Hematopoietic multipotent progenitor cell treated with erythropoietin and hydrocortisone succinate and interleukin-3 and kit ligand, for 6 days (in vitro differentiated cells): ENCODE measurements at regions not wholly inside any gene's neighbourhood (a gene's known extent, or its start where the extent isn't known, plus 50 kb on each side); places are given as distances from the start of the nearest gene placed in this dataset.
"Not testable (repeated sequence)": the region's sequence is repeated elsewhere in the genome, so short reads cannot be mapped to it uniquely, and the experiment has no call there.

Experiments
- DNase-seq: peaks from one replicate; pipeline ENCODE4 v3.0.0-alpha.2; 2015

GRCh38 chr2:103169861-103170260 lies 408.0 kb downstream of the TMEM182 start:
- no peak for DNase-seq

DNA sequence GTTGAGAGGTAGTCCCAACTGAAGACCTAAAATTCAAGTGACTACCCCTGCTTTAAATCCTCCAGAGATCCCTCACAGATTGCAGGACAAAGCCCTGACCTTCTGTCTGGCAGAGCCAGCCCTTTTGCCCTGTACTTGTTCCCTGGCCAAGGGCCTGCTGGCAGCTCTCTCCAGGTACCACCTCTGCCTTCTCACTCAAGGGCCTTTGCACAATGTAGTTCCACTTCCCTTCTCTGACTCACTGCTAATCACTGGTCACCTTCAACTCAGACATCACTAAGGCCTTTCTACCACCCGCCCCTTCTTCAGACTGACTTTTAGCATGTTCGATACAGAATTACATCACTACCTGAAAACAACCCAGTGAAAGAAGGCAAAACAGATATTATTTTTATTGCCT lies 411.0 kb downstream of the TMEM182 start:
- DNase-seq, result no peak

DNA sequence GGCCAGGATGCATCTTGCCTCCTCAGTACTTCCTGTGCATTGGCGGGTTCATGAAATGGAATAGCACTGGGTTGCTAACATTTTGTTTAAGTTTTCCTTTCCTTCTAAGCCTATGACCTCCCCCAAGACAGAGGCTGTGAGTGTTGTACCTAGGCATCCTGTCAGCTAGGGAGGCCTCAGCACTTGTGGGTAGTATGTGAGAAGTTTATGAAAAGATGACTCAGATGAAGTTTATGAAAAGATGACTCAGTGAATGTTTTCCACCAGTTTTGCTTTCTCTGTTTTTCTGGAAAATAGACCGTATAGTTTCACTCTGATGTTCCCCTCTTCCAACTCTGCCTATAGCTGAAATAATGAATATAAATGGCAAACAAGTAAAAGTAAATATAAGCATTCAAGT lies 412.9 kb downstream of the TMEM182 start:
- no peak for DNase-seq

- DNase-seq, result no peak
Measured at GRCh38 chr2:103176294-103176915, 414.6 kb downstream of the TMEM182 start.

- DNase-seq, result no peak
Measured at GRCh38 chr2:103179798-103180197, 418.0 kb downstream of the TMEM182 start.

- DNase-seq, result no peak
Measured at GRCh38 chr2:103183061-103183460, 421.2 kb downstream of the TMEM182 start.

DNA sequence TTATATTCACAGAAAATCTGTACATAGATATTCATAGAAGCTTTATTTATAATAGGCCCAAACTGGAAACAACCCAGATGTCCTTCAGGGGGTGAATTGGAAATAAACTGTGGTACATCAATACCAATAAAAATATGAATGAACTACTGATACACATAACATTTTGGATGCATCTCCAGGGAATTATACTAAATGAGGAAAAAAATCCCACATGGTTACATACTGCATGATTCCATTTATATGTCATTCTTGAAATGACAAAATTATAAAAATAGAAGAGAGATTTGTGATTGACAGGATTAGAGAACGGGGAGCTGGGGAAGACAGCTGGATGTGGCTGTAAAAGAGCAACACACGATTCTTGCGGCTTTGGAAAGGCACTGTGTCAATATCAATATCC lies 435.0 kb downstream of the TMEM182 start:
- no peak for DNase-seq

DNA sequence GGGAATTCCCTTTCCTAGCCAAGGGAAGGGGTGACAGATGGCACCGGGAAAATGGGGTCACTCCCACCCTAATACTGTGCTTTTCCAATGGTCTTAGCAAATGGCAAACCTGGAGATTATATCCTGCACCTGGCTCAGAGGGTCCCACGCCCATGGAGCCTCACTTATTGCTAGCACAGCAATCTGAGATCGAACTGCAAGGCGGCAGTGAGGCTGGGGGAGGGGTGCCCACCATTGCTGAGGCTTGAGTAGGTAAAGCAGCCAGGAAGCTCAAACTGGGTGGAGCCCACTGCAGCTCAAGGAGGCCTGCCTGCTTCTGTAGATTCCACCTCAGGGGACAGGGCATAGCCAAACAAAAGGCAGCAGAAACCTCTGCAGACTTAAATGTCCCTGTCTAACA lies 438.9 kb downstream of the TMEM182 start:
- not testable (repeated sequence) for DNase-seq

GRCh38 chr2:103208916-103209315 lies 447.1 kb downstream of the TMEM182 start:
- no peak for DNase-seq

DNA sequence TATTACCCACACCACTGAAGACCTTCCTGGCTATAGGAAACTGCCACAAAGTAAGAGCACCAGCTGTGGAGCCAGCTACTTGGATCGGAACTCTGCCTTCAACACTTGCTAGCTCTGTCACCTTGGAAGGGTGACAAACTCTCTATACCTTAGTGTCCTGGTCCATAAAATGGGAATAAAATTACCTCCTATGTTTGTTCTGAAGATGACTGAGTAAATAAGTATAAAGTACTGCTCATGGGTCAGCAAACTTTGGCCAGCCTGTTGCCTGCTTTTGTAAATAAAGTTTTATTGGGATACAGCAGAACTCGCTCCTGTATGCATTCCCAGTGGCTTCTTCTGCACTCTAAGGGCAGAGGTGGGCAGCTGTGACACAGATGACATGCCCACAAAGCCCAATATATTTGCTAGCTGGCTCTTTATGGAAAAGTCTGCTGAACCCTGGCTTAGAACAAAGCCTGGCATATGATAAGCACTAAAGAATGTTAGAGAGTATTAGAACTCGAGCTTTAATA lies 451.3 kb downstream of the TMEM182 start:
- DNase-seq, result no peak

DNA sequence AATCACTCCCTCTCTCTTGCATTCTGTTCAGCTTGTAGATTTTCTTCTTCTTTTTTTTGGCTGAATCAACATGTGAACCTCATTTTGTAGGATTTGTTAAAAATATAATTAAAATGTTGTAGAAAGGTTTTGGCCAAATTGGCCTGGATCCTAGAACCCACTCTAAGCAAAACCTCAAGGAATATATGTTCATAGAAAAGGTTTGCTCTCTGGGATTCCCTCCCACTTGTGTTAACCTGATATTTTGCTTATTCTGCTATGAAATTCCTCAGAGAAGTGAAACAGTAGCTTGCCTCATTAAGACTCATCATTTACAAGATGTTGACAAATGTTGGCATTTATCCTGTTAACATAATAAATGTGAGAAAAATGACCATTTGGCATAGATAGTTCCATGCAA lies 456.7 kb downstream of the TMEM182 start:
- DNase-seq, result no peak

- no peak for DNase-seq
Measured at GRCh38 chr2:103219398-103219797, 457.6 kb downstream of the TMEM182 start.

GRCh38 chr2:103222969-103223368 lies 461.1 kb downstream of the TMEM182 start:
- no peak for DNase-seq

- DNase-seq, result no peak
Measured at GRCh38 chr2:103230796-103231195, 469.0 kb downstream of the TMEM182 start.

GRCh38 chr2:103232865-103233264 lies 471.0 kb downstream of the TMEM182 start:
- no peak for DNase-seq

- DNase-seq, result no peak
Measured at GRCh38 chr2:103233691-103234090, 471.9 kb downstream of the TMEM182 start.

DNA sequence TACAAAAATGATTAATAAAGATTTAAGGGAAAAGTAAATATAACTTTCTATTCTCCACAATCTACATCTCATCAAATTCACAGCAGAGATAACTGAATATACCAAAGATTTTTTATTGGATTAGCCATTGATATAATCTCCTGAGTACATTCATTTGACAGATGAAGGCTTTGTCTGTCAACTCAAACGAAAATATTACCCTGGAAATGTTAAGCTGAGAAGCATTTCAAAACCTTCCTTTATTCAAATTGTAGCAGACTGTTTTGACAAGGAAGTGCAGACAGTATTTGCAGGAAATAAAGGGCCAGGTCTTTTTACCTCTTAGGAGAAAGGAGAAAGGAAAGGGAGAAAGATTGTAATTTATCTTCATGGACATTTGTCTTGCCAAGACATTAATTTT lies 473.5 kb downstream of the TMEM182 start:
- DNase-seq, result no peak

GRCh38 chr2:103249462-103249861 lies 487.6 kb downstream of the TMEM182 start:
- no peak for DNase-seq

DNA sequence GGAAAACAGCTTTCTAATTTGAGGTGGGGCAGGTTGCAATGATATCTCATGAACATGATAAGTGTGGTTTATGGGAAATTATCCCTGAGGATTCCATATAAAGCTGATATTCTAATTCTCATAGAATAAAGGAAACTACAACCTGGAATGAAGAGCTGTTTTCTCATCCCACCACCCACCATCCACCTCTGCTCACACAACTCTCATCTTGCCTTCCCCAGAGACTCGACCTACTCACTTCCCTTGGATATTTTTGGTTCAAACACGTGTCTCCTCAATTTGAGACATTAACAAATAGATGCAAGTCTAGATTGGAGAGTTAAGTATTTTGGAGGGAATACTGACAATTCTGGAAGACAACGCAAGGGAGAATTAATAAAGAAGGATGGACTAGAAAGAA lies 490.9 kb downstream of the TMEM182 start:
- no peak for DNase-seq

DNA sequence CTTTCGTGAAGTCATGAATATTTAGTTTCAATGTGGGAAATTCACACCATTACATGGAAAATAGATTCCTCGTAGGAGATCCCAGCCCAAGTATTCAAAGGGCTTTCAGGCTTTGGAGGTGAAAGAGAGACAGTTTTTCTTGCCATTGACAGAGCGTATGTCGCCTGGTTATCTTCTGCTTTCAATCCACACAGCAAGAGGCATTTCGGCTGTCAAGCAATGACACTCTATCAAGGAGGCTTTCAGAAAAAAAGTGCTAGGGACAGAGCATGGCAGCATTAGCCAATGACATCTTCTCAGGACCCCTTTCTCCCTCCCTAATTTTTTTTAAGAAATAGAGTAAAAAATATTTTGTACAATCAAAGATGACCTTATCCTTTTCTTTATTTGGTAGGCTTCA lies 492.8 kb downstream of the TMEM182 start:
- DNase-seq, result no peak

DNA sequence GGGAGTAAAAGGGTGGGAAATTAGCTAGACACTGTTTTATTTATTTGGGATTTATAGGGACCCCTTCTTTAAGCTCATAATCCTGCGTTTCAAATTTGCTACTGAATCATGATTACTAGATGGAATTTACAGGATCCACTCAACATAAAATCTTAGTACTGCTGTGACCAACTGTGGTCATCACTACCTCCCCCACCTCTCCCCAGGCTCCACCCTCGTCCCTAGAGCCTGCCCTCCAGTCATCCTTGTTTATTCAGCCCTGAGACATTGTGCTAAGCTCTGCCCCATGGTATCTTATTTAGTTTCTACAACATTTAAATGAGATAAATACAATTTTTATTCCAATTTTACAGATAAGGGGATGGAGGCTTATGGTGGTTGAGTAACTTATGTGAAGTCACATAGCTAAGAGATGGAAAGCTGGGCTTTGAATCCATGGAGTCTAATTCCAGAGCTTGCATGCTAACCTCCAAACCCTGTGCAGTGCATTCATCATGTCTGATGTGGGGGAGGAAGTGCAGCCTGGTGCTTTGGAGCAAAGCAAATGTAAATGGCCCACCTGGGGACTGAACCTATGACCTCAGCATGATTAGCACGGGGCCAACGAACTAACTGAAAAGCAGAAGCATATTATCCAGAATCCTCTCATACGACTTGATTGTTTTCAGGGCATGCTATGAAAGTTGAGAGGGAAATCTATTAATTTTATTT lies 502.4 kb downstream of the TMEM182 start:
- no peak for DNase-seq

GRCh38 chr2:103265521-103265920 lies 503.7 kb downstream of the TMEM182 start:
- DNase-seq, result no peak

DNA sequence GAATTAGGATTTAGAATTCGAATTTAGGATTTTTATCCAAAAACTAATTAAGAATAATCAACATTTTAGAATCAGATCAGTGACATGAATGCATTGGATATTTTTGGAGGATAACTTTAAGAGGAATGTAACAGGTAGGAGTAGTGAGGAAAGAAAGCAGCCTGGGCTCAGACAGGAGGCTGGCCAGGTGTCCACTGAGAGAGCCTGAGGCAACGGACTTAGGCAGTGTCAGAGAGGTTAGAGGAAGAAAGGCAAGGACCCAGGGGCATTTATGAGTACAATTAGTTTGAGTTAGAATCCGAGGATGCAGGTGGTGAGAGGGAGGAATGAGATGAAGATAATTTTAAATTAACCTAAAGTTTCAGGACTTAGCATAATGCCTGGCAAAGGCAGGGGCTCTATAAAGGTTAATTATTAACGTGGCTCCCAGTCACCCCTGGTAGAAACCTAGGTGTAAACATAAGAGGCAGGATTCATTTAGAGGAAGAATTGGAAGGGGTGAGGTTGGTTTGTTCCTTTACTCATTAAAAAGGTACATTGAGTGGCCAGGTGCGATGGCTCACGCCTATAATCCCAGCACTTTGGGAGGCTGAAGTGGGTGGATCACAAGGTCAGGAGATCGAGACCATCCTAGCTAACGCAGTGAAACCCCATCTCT lies 507.1 kb downstream of the TMEM182 start:
- no peak for DNase-seq

DNA sequence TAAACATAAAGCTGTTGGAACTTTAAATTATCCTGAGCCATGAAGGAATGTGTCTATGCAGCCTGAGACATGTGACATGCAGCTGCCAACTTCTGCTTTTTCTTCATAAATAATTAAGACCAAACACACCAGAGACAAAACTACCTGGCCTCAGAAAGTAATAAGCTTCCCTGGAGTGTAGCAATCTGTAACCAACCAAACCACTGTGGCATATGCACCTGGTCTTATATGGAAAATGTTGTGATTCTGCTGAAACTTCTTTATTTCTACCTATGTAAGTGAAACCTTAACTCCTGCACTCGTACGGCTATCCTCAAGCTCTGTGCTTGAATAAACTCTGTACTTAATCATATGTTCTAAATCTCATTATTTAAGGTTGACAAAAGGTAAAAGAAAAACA lies 515.0 kb downstream of the TMEM182 start:
- DNase-seq, result no peak
